HFFc6 (cell line): ENCODE measurements at regions not wholly inside any gene's neighbourhood (a gene's known extent, or its start where the extent isn't known, plus 50 kb on each side); places are given as distances from the start of the nearest gene placed in this dataset.
A peak's percentile ranks its signal among the peaks of the same experiment; 100 is the strongest.

Experiments used
- DNase-seq: peaks from one replicate; pipeline ENCODE4 v3.0.0-alpha.2; 2018
- H3K27ac Mint-ChIP-seq: 2 replicates; pipeline ENCODE4 v1.8.0; 2020; ENCODE audit warnings: mild to moderate bottlenecking, mixed read lengths
- H3K27me3 Mint-ChIP-seq: 2 replicates; pipeline ENCODE4 v1.8.0; 2021; ENCODE audit warnings: mild to moderate bottlenecking, moderate library complexity, mixed read lengths; ENCODE audit not compliant: insufficient read depth
- H3K36me3 Mint-ChIP-seq: 2 replicates; pipeline ENCODE4 v1.8.0; 2021; ENCODE audit warnings: low read depth, mixed read lengths
- H3K4me1 Mint-ChIP-seq: 2 replicates; pipeline ENCODE4 v1.8.0; 2020; ENCODE audit warnings: low read depth, mixed read lengths
- H3K4me3 Mint-ChIP-seq: 2 replicates; pipeline ENCODE4 v1.8.0; 2020; ENCODE audit warnings: mild to moderate bottlenecking, moderate library complexity, mixed read lengths
- H3K9me3 Mint-ChIP-seq: 2 replicates; pipeline ENCODE4 v1.8.0; 2020; ENCODE audit warnings: mild to moderate bottlenecking, mixed read lengths
- TF ChIP-seq, protein P1 (sequence below): fragments of 200-600 bp; sonication (generic); IDR thresholded peaks from 2 replicates; pipeline ENCODE4 v1.5.0; 2021; ENCODE audit warnings: antibody characterized with exemption, mild to moderate bottlenecking

DNA sequence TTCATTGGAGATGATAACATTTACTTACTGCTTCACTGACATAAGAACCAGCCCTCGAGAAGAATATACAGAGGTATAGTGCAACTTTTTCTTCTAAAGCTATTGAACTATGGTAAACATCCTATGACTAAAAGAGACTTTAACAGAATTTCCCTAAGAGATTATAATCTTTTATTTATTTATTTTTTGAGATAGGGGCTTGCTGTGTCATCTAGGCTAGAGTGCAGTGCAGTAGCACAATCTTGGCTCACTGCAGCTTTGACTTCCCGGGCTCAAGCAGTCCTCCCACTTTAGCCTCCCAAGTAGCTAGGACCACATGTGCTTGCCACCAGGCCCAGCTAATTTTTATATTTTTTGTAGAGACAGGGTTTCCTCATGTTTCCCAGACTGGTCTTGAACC, 258.5 kb upstream of the FERD3L start:
- no peaks in the 10 kb centered on the region; the same call in 1 of the 2 replicates for H3K36me3 Mint-ChIP-seq
- no peak overlapping the region for H3K4me3 Mint-ChIP-seq
- H3K9me3 Mint-ChIP-seq = no peaks in the 10 kb centered on the region
- H3K27ac Mint-ChIP-seq = no peak overlapping the region
- no peaks in the 10 kb centered on the region for H3K27me3 Mint-ChIP-seq
- peaks cover 42% of the 10 kb centered on the region for H3K4me1 Mint-ChIP-seq
- TF ChIP-seq, protein P1, sequence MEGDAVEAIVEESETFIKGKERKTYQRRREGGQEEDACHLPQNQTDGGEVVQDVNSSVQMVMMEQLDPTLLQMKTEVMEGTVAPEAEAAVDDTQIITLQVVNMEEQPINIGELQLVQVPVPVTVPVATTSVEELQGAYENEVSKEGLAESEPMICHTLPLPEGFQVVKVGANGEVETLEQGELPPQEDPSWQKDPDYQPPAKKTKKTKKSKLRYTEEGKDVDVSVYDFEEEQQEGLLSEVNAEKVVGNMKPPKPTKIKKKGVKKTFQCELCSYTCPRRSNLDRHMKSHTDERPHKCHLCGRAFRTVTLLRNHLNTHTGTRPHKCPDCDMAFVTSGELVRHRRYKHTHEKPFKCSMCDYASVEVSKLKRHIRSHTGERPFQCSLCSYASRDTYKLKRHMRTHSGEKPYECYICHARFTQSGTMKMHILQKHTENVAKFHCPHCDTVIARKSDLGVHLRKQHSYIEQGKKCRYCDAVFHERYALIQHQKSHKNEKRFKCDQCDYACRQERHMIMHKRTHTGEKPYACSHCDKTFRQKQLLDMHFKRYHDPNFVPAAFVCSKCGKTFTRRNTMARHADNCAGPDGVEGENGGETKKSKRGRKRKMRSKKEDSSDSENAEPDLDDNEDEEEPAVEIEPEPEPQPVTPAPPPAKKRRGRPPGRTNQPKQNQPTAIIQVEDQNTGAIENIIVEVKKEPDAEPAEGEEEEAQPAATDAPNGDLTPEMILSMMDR = no peak
- no peak for DNase-seq

- Mint-ChIP-seq H3K4me3 (no peak overlapping the region), H3K27ac (no peak overlapping the region), H3K27me3 (no peaks in the 10 kb centered on the region), H3K36me3 (no peaks in the 10 kb centered on the region; the same call in 1 of the 2 replicates), H3K4me1 (peaks cover 56% of the 10 kb centered on the region), H3K9me3 (no peaks in the 10 kb centered on the region)
- TF ChIP-seq, protein P1 = no peak
- DNase-seq = no peak
Observed at GRCh38 chr7:19401461-19401860, 256.2 kb upstream of the FERD3L start.

GRCh38 chr7:19400758-19401254, 255.6 kb upstream of the FERD3L start:
- Mint-ChIP-seq H3K27ac (no peak overlapping the region), H3K4me1 (peaks cover 50% of the 10 kb centered on the region), H3K4me3 (no peak overlapping the region), H3K27me3 (no peaks in the 10 kb centered on the region), H3K9me3 (no peaks in the 10 kb centered on the region), H3K36me3 (no peaks in the 10 kb centered on the region; the same call in 1 of the 2 replicates)
- DNase-seq = no peak
- TF ChIP-seq, protein P1 = no peak

- Mint-ChIP-seq H3K27ac (no peak overlapping the region), H3K27me3 (no peaks in the 10 kb centered on the region), H3K4me3 (peak overlapping the region; percentile 33; the same call in 1 of the 2 replicates), H3K36me3 (no peaks in the 10 kb centered on the region), H3K9me3 (no peaks in the 10 kb centered on the region), H3K4me1 (peaks cover 28% of the 10 kb centered on the region)
- no peak for DNase-seq
- TF ChIP-seq, protein P1 = no peak
Observed at GRCh38 chr7:19397911-19398310, 252.7 kb upstream of the FERD3L start.

DNA sequence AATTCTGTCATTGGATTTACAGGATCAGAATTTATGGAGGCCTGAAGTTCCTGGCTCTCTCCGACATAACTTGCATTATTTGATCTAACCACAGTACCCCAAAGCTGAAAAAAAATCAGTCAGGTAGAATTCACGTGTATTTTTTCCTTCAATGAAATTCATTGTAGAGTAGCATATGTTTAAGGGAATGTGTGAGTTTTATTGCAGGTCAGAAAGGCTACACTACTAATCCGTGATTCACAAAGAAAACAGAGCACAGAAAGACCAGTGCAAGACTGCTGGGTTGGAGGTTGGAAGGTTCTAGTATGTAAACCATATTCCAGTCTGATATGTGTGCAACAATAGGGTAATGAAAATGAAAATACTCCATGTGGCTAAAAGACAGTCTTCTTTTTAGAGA, 247.0 kb upstream of the FERD3L start:
- DNase-seq = peak; percentile 68
- H3K27ac Mint-ChIP-seq = no peak overlapping the region
- H3K4me3 Mint-ChIP-seq = no peak overlapping the region

More for the DNA sequence above, 247.0 kb upstream of the FERD3L start:
- Mint-ChIP-seq H3K36me3 (no peaks in the 10 kb centered on the region), H3K4me1 (peaks cover 26% of the 10 kb centered on the region), H3K9me3 (no peaks in the 10 kb centered on the region), H3K27me3 (no peaks in the 10 kb centered on the region)
- TF ChIP-seq, protein P1 = no peak
